Nephron progenitor cell (in vitro differentiated cells): ENCODE measurements at regions not wholly inside any gene's neighbourhood (a gene's known extent, or its start where the extent isn't known, plus 50 kb on each side); places are given as distances from the start of the nearest gene placed in this dataset.

ENCODE experiments used
- DNase-seq: peaks from one replicate; pipeline ENCODE4 v3.0.0; 2021
- H3K27ac Mint-ChIP-seq: 2 replicates; pipeline ENCODE4 v1.8.0; 2021; ENCODE audit warnings: mild to moderate bottlenecking, moderate library complexity, mixed read lengths
- H3K27me3 Mint-ChIP-seq: 2 replicates; pipeline ENCODE4 v1.8.0; 2021; ENCODE audit warnings: mild to moderate bottlenecking, low read depth, mixed read lengths; ENCODE audit not compliant: poor library complexity
- H3K36me3 Mint-ChIP-seq: 2 replicates; pipeline ENCODE4 v1.8.0; 2021; ENCODE audit warnings: low read depth, mixed read lengths
- H3K4me1 Mint-ChIP-seq: 2 replicates; pipeline ENCODE4 v1.8.0; 2021; ENCODE audit warnings: mixed read lengths
- H3K4me3 Mint-ChIP-seq: 2 replicates; pipeline ENCODE4 v1.8.0; 2021; ENCODE audit warnings: mild to moderate bottlenecking, moderate library complexity, mixed read lengths
- H3K9me3 Mint-ChIP-seq: 2 replicates; pipeline ENCODE4 v1.8.0; 2021; ENCODE audit warnings: mild to moderate bottlenecking, moderate library complexity, mixed read lengths
- CTCF ChIP-seq: fragments of 200-600 bp; sonication (generic); IDR thresholded peaks from 2 replicates; pipeline ENCODE4 v1.5.0; 2021; ENCODE audit warnings: antibody characterized with exemption

GRCh38 chr10:44238212-44238611 lies 146.7 kb downstream of the CXCL12 start:
- H3K4me3 Mint-ChIP-seq: no peak overlapping the region
- peaks cover 2% of the 10 kb centered on the region for H3K27me3 Mint-ChIP-seq
- H3K36me3 Mint-ChIP-seq: peaks cover 5% of the 10 kb centered on the region
- no peak for DNase-seq
- H3K27ac Mint-ChIP-seq: no peak overlapping the region
- H3K4me1 Mint-ChIP-seq: peaks cover 27% of the 10 kb centered on the region
- no peak for TF ChIP-seq CTCF
- peaks cover 7% of the 10 kb centered on the region for H3K9me3 Mint-ChIP-seq

GRCh38 chr10:44237364-44238049 lies 147.4 kb downstream of the CXCL12 start:
- Mint-ChIP-seq H3K4me3 (no peak overlapping the region), H3K36me3 (peaks cover 6% of the 10 kb centered on the region), H3K27ac (no peak overlapping the region), H3K4me1 (peaks cover 27% of the 10 kb centered on the region), H3K27me3 (peaks cover 7% of the 10 kb centered on the region), H3K9me3 (peaks cover 6% of the 10 kb centered on the region)
- no peak for DNase-seq
- no peak for TF ChIP-seq CTCF

GRCh38 chr10:44235363-44235762 lies 149.5 kb downstream of the CXCL12 start:
- Mint-ChIP-seq H3K9me3 (peaks cover 27% of the 10 kb centered on the region), H3K4me1 (peaks cover 28% of the 10 kb centered on the region), H3K27ac (no peak overlapping the region), H3K27me3 (peaks cover 12% of the 10 kb centered on the region), H3K36me3 (peaks cover 19% of the 10 kb centered on the region), H3K4me3 (no peak overlapping the region)
- TF ChIP-seq CTCF: no peak
- DNase-seq: no peak

GRCh38 chr10:44234483-44234875 lies 150.4 kb downstream of the CXCL12 start:
- Mint-ChIP-seq H3K4me1 (peaks cover 28% of the 10 kb centered on the region), H3K9me3 (peaks cover 34% of the 10 kb centered on the region), H3K4me3 (peak overlapping the region; percentile 62), H3K36me3 (peaks cover 21% of the 10 kb centered on the region), H3K27ac (no peak overlapping the region), H3K27me3 (peaks cover 12% of the 10 kb centered on the region)
- TF ChIP-seq CTCF: no peak
- DNase-seq: no peak

GRCh38 chr10:44233561-44234482 lies 151.1 kb downstream of the CXCL12 start:
- Mint-ChIP-seq H3K27me3 (peaks cover 12% of the 10 kb centered on the region), H3K27ac (no peak overlapping the region), H3K4me1 (peaks cover 28% of the 10 kb centered on the region), H3K9me3 (peaks cover 40% of the 10 kb centered on the region), H3K36me3 (peaks cover 21% of the 10 kb centered on the region), H3K4me3 (peak overlapping the region; percentile 62)
- no peak for TF ChIP-seq CTCF
- DNase-seq: peak; percentile 81
